ENCODE measurements at regions not wholly inside any gene's neighbourhood (a gene's known extent, or its start where the extent isn't known, plus 50 kb on each side); places are given as distances from the start of the nearest gene placed in this dataset.

GRCh38 chr2:180669016-180669415, 311.4 kb upstream of the UBE2E3 start:
- H3K36me3 ChIP-seq (ENCODE audit: control insufficient read depth, insufficient read depth, low read length) = no peaks in the 10 kb centered on the region
- no peak overlapping the region for H2AFZ ChIP-seq
- no peak overlapping the region for H3K27ac ChIP-seq
- TF ChIP-seq CTCF (IDR thresholded peaks at IDR 0.05) = no peak
- H3K4me2 ChIP-seq (ENCODE audit: low read length) = no peak overlapping the region
- no peak overlapping the region for H3K4me3 ChIP-seq (ENCODE audit: low read depth, low read length)
- H3K9me3 ChIP-seq (ENCODE audit: control insufficient read depth, low read length) = no peaks in the 10 kb centered on the region
- no peak overlapping the region for H3K9ac ChIP-seq
- no peaks in the 10 kb centered on the region for H3K27me3 ChIP-seq (ENCODE audit: control insufficient read depth, insufficient read depth, low read length)
- no peaks in the 10 kb centered on the region for H3K79me2 ChIP-seq
- H3K4me1 ChIP-seq = no peaks in the 10 kb centered on the region

- no peak for TF ChIP-seq CTCF (IDR thresholded peaks at IDR 0.05)
- H3K9ac ChIP-seq = no peak overlapping the region
- no peaks in the 10 kb centered on the region for H3K79me2 ChIP-seq
- H3K27me3 ChIP-seq (ENCODE audit: control insufficient read depth, insufficient read depth, low read length) = no peaks in the 10 kb centered on the region
- no peak overlapping the region for H3K4me2 ChIP-seq (ENCODE audit: low read length)
- H3K9me3 ChIP-seq (ENCODE audit: control insufficient read depth, low read length) = no peaks in the 10 kb centered on the region
- no peak overlapping the region for H3K4me3 ChIP-seq (ENCODE audit: low read depth, low read length)
- no peak overlapping the region for H2AFZ ChIP-seq
- no peaks in the 10 kb centered on the region for H3K4me1 ChIP-seq
- no peak overlapping the region for H3K27ac ChIP-seq
- no peaks in the 10 kb centered on the region for H3K36me3 ChIP-seq (ENCODE audit: control insufficient read depth, insufficient read depth, low read length)
Measured at GRCh38 chr2:180664507-180664906, 315.9 kb upstream of the UBE2E3 start.

GRCh38 chr2:180662941-180663471, 317.4 kb upstream of the UBE2E3 start:
- Histone ChIP-seq H3K27me3 (ENCODE audit: control insufficient read depth, insufficient read depth, low read length) (no peaks in the 10 kb centered on the region), H3K79me2 (no peaks in the 10 kb centered on the region), H3K27ac (no peak overlapping the region), H3K4me1 (no peaks in the 10 kb centered on the region), H3K9me3 (ENCODE audit: control insufficient read depth, low read length) (no peaks in the 10 kb centered on the region), H3K4me3 (ENCODE audit: low read depth, low read length) (no peak overlapping the region), H2AFZ (no peak overlapping the region), H3K9ac (no peak overlapping the region), H3K36me3 (ENCODE audit: control insufficient read depth, insufficient read depth, low read length) (no peaks in the 10 kb centered on the region), H3K4me2 (ENCODE audit: low read length) (no peak overlapping the region)
- TF ChIP-seq CTCF (IDR thresholded peaks at IDR 0.05) = no peak

- H2AFZ ChIP-seq = no peak overlapping the region
- no peak for TF ChIP-seq CTCF (IDR thresholded peaks at IDR 0.05)
- no peaks in the 10 kb centered on the region for H3K36me3 ChIP-seq (ENCODE audit: control insufficient read depth, insufficient read depth, low read length)
- no peak overlapping the region for H3K4me2 ChIP-seq (ENCODE audit: low read length)
- H3K4me1 ChIP-seq = no peaks in the 10 kb centered on the region
- no peaks in the 10 kb centered on the region for H3K79me2 ChIP-seq
- H3K9ac ChIP-seq = no peak overlapping the region
- no peaks in the 10 kb centered on the region for H3K9me3 ChIP-seq (ENCODE audit: control insufficient read depth, low read length)
- no peaks in the 10 kb centered on the region for H3K27me3 ChIP-seq (ENCODE audit: control insufficient read depth, insufficient read depth, low read length)
- H3K27ac ChIP-seq = no peak overlapping the region
- H3K4me3 ChIP-seq (ENCODE audit: low read depth, low read length) = no peak overlapping the region
Measured at GRCh38 chr2:180662521-180662920, 317.9 kb upstream of the UBE2E3 start.

- H3K9me3 ChIP-seq (ENCODE audit: control insufficient read depth, low read length) = no peaks in the 10 kb centered on the region
- H3K4me2 ChIP-seq (ENCODE audit: low read length) = no peak overlapping the region
- H3K27me3 ChIP-seq (ENCODE audit: control insufficient read depth, insufficient read depth, low read length) = no peaks in the 10 kb centered on the region
- H3K4me3 ChIP-seq (ENCODE audit: low read depth, low read length) = no peak overlapping the region
- H3K9ac ChIP-seq = no peak overlapping the region
- no peaks in the 10 kb centered on the region for H3K36me3 ChIP-seq (ENCODE audit: control insufficient read depth, insufficient read depth, low read length)
- H2AFZ ChIP-seq = no peak overlapping the region
- TF ChIP-seq CTCF (IDR thresholded peaks at IDR 0.05) = no peak
- no peaks in the 10 kb centered on the region for H3K4me1 ChIP-seq
- no peaks in the 10 kb centered on the region for H3K79me2 ChIP-seq
- H3K27ac ChIP-seq = no peak overlapping the region
Measured at GRCh38 chr2:180661686-180662030, 318.7 kb upstream of the UBE2E3 start.

All from parathyroid adenoma (tissue), 2 donors.